WTC11 (cell line): ENCODE measurements at regions not wholly inside any gene's neighbourhood (a gene's known extent, or its start where the extent isn't known, plus 50 kb on each side); places are given as distances from the start of the nearest gene placed in this dataset.

Experiments used
- ATAC-seq: fragments of 200-7000 bp; cut with Tn5 transposase; 2 replicates; pipeline ENCODE4 v1.10.0; 2021; ENCODE audit warnings: mild to moderate bottlenecking, moderate library complexity
- CTCF ChIA-PET: fragments of 300-600 bp; sonication (Branson Sonifier 250); formaldehyde crosslinking; loops from one replicate; lab custom pipeline; 2021; ENCODE audit warnings: antibody characterized with exemption; lab: Charles Lee
- POLR2A ChIA-PET: fragments of 350-600 bp; sonication (Branson Sonifier 250); formaldehyde crosslinking; loops from one replicate; lab custom pipeline; 2021; ENCODE audit warnings: antibody characterized with exemption; lab: Charles Lee
- DNase-seq: peaks from one replicate; pipeline ENCODE4 v3.0.0; 2021; ENCODE audit warnings: low spot score
- H3K27ac Mint-ChIP-seq: 2 replicates; pipeline ENCODE4 v1.8.0; 2021; ENCODE audit warnings: mixed read lengths
- H3K27me3 Mint-ChIP-seq: 2 replicates; pipeline ENCODE4 v1.8.0; 2021; ENCODE audit warnings: low read depth, mild to moderate bottlenecking, moderate library complexity, mixed read lengths
- H3K36me3 Mint-ChIP-seq: 2 replicates; pipeline ENCODE4 v1.8.0; 2021; ENCODE audit warnings: mixed read lengths
- H3K4me1 Mint-ChIP-seq: 2 replicates; pipeline ENCODE4 v1.8.0; 2022; ENCODE audit warnings: mixed read lengths
- H3K4me3 Mint-ChIP-seq: 2 replicates; pipeline ENCODE4 v1.8.0; 2021; ENCODE audit warnings: mild to moderate bottlenecking, moderate library complexity, mixed read lengths
- H3K9me3 Mint-ChIP-seq: 2 replicates; pipeline ENCODE4 v1.8.0; 2021; ENCODE audit warnings: mixed read lengths
- AFF4 ChIP-seq: sonication (generic); formaldehyde crosslinking; IDR thresholded peaks from 2 replicates; pipeline ENCODE4 v1.8.1; 2023; ENCODE audit warnings: mild to moderate bottlenecking, missing genetic modification reagents, borderline replicate concordance
- ARID4B ChIP-seq: sonication (generic); formaldehyde crosslinking; IDR thresholded peaks from 2 replicates; pipeline ENCODE4 v1.8.0; 2023; ENCODE audit warnings: missing genetic modification reagents, mild to moderate bottlenecking, borderline replicate concordance
- CREM ChIP-seq: sonication (generic); formaldehyde crosslinking; IDR thresholded peaks from 2 replicates; pipeline ENCODE4 v1.8.1; 2022; ENCODE audit warnings: mild to moderate bottlenecking, missing genetic modification reagents, moderate library complexity
- FOXJ3 ChIP-seq: sonication (generic); formaldehyde crosslinking; IDR thresholded peaks from 2 replicates; pipeline ENCODE4 v1.9.0; 2021; ENCODE audit warnings: missing genetic modification reagents, mild to moderate bottlenecking, borderline replicate concordance
- FOXP1 ChIP-seq: sonication (generic); formaldehyde crosslinking; IDR thresholded peaks from 2 replicates; pipeline ENCODE4 v1.8.0; 2022; ENCODE audit warnings: missing genetic modification reagents, mild to moderate bottlenecking, moderate library complexity, borderline replicate concordance
- FOXP4 ChIP-seq: sonication (generic); formaldehyde crosslinking; IDR thresholded peaks from 2 replicates; pipeline ENCODE4 v1.8.0; 2022; ENCODE audit warnings: mild to moderate bottlenecking, missing genetic modification reagents
- HMGA2 ChIP-seq: fragments of 250-450 bp; sonication (Bioruptor Pico); IDR thresholded peaks from 2 replicates; pipeline ENCODE4 v1.4.0; 2021; ENCODE audit warnings: mild to moderate bottlenecking, moderate library complexity
- IRF1 ChIP-seq: sonication (generic); formaldehyde crosslinking; IDR thresholded peaks from 2 replicates; pipeline ENCODE4 v1.8.0; 2023; ENCODE audit warnings: missing genetic modification reagents
- JAZF1 ChIP-seq: fragments of 250-450 bp; sonication (Bioruptor Pico); IDR thresholded peaks from 2 replicates; pipeline ENCODE4 v1.9.0; 2021; ENCODE audit warnings: moderate library complexity, mild to moderate bottlenecking, inconsistent platforms
- JUN ChIP-seq: sonication (generic); formaldehyde crosslinking; IDR thresholded peaks from 2 replicates; pipeline ENCODE4 v1.8.0; 2023; ENCODE audit warnings: mild to moderate bottlenecking, missing genetic modification reagents
- MYBL2 ChIP-seq: sonication (generic); formaldehyde crosslinking; IDR thresholded peaks from 2 replicates; pipeline ENCODE4 v1.8.1; 2023; ENCODE audit warnings: mild to moderate bottlenecking, moderate library complexity, missing genetic modification reagents
- NFYB ChIP-seq: sonication (generic); formaldehyde crosslinking; conservative IDR thresholded peaks from 2 replicates; pipeline ENCODE4 v1.8.0; 2022; ENCODE audit warnings: low read depth, missing genetic modification reagents
- PRDM15 ChIP-seq: sonication (generic); formaldehyde crosslinking; IDR thresholded peaks from 2 replicates; pipeline ENCODE4 v1.8.0; 2022; ENCODE audit warnings: missing genetic modification reagents
- RELA ChIP-seq: sonication (generic); formaldehyde crosslinking; IDR thresholded peaks from 2 replicates; pipeline ENCODE4 v1.8.1; 2022; ENCODE audit warnings: missing genetic modification reagents, mild to moderate bottlenecking, borderline replicate concordance
- RORB ChIP-seq: fragments of 250-450 bp; sonication (Bioruptor Pico); IDR thresholded peaks from 2 replicates; pipeline ENCODE4 v1.9.0; 2021; ENCODE audit warnings: mild to moderate bottlenecking
- TCF7 ChIP-seq: sonication (generic); formaldehyde crosslinking; IDR thresholded peaks from 2 replicates; pipeline ENCODE4 v1.8.0; 2022; ENCODE audit warnings: mild to moderate bottlenecking, low read depth, missing genetic modification reagents, moderate library complexity
- TP53 ChIP-seq: sonication (generic); formaldehyde crosslinking; IDR thresholded peaks from 2 replicates; pipeline ENCODE4 v1.8.1; 2023; ENCODE audit warnings: mild to moderate bottlenecking, missing genetic modification reagents
- ZNF232 ChIP-seq: sonication (generic); formaldehyde crosslinking; IDR thresholded peaks from 2 replicates; pipeline ENCODE4 v1.8.0; 2022; ENCODE audit warnings: mild to moderate bottlenecking, missing genetic modification reagents
- ZNF671 ChIP-seq: fragments of 250-450 bp; sonication (Bioruptor Pico); IDR thresholded peaks from 2 replicates; pipeline ENCODE4 v1.8.0; 2021; ENCODE audit warnings: mild to moderate bottlenecking

- TF ChIP-seq TCF7 (CRISPR knock-in tag) (no peak), HMGA2 (CRISPR knock-in tag) (no peak), ARID4B (no peak), FOXP1 (no peak), MYBL2 (CRISPR knock-in tag) (no peak), RORB (no peak), PRDM15 (CRISPR knock-in tag) (no peak), NFYB (CRISPR knock-in tag) (no peak), CREM (CRISPR knock-in tag) (no peak)
- H3K27me3 Mint-ChIP-seq: no peaks in the 10 kb centered on the region
- no peak overlapping the region for H3K4me3 Mint-ChIP-seq
- ATAC-seq: no peak
- H3K9me3 Mint-ChIP-seq: no peaks in the 10 kb centered on the region
- no peak overlapping the region for H3K27ac Mint-ChIP-seq
- ChIA-PET POLR2A (no interaction called here), CTCF (no interaction called here)
- H3K36me3 Mint-ChIP-seq: no peaks in the 10 kb centered on the region
- DNase-seq: no peak
- H3K4me1 Mint-ChIP-seq: peaks cover 10% of the 10 kb centered on the region
Measured at GRCh38 chr11:109731451-109731850, 309.5 kb downstream of the C11orf87 start.

- H3K36me3 Mint-ChIP-seq: no peaks in the 10 kb centered on the region
- DNase-seq: no peak
- peaks cover 10% of the 10 kb centered on the region for H3K4me1 Mint-ChIP-seq
- H3K4me3 Mint-ChIP-seq: no peak overlapping the region
- POLR2A ChIA-PET: no interaction called here
- H3K27me3 Mint-ChIP-seq: no peaks in the 10 kb centered on the region
- H3K9me3 Mint-ChIP-seq: no peaks in the 10 kb centered on the region
- CTCF ChIA-PET: no interaction called here
- H3K27ac Mint-ChIP-seq: no peak overlapping the region
- ATAC-seq: no peak
- TF ChIP-seq RORB (no peak), FOXJ3 (CRISPR knock-in tag) (no peak), IRF1 (CRISPR knock-in tag) (no peak), AFF4 (no peak), RELA (CRISPR knock-in tag) (no peak), JUN (no peak), TCF7 (CRISPR knock-in tag) (no peak), ZNF671 (no peak), JAZF1 (CRISPR knock-in tag) (no peak), ZNF232 (CRISPR knock-in tag) (no peak), FOXP4 (CRISPR knock-in tag) (no peak), MYBL2 (CRISPR knock-in tag) (no peak), TP53 (CRISPR knock-in tag) (no peak)
Measured at GRCh38 chr11:109733245-109733644, 311.3 kb downstream of the C11orf87 start.
